ENCODE measurements at regions not wholly inside any gene's neighbourhood (a gene's known extent, or its start where the extent isn't known, plus 50 kb on each side); places are given as distances from the start of the nearest gene placed in this dataset.
A peak's percentile ranks its signal among the peaks of the same experiment; 100 is the strongest.

- DNase-seq (ENCODE audit: extremely low read depth, low read depth): no peak
- TF ChIP-seq, protein P1, sequence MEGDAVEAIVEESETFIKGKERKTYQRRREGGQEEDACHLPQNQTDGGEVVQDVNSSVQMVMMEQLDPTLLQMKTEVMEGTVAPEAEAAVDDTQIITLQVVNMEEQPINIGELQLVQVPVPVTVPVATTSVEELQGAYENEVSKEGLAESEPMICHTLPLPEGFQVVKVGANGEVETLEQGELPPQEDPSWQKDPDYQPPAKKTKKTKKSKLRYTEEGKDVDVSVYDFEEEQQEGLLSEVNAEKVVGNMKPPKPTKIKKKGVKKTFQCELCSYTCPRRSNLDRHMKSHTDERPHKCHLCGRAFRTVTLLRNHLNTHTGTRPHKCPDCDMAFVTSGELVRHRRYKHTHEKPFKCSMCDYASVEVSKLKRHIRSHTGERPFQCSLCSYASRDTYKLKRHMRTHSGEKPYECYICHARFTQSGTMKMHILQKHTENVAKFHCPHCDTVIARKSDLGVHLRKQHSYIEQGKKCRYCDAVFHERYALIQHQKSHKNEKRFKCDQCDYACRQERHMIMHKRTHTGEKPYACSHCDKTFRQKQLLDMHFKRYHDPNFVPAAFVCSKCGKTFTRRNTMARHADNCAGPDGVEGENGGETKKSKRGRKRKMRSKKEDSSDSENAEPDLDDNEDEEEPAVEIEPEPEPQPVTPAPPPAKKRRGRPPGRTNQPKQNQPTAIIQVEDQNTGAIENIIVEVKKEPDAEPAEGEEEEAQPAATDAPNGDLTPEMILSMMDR (IDR thresholded peaks at IDR 0.05; ENCODE audit: low read depth, low read length): peak; percentile 4
Measured at GRCh38 chr13:39815345-39816111, 160.1 kb downstream of the COG6 start.

- no peak for DNase-seq (ENCODE audit: extremely low read depth, low read depth)
- TF ChIP-seq, protein P1 (IDR thresholded peaks at IDR 0.05; ENCODE audit: low read depth, low read length): no peak
Measured at GRCh38 chr13:39816936-39817335, 161.5 kb downstream of the COG6 start.

- TF ChIP-seq, protein P1 (IDR thresholded peaks at IDR 0.05; ENCODE audit: low read depth, low read length): no peak
- DNase-seq (ENCODE audit: extremely low read depth, low read depth): no peak
Measured at GRCh38 chr13:39818953-39819352, 163.5 kb downstream of the COG6 start.

- TF ChIP-seq, protein P1 (IDR thresholded peaks at IDR 0.05; ENCODE audit: low read depth, low read length): no peak
- no peak for DNase-seq (ENCODE audit: extremely low read depth, low read depth)
Measured at GRCh38 chr13:39820606-39821005, 165.1 kb downstream of the COG6 start.

DNA sequence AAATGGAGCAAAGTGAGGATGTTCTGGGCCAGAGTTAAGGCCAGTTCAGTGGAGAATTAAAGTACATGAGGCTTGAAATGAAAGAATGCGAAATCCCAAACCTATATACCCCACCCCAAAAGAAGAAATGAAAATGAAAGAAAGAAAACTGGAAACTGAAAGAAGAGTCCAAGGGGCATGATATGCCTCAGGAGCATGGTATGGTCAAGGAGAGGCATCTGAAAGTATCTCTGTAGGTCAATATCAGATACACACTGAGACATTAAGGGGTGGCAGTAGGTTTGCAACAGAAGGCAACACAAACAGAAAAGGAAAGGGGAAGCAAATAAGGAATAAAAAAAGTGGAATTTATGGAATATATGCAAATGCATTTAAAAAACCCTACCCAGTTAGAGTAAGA is 166.5 kb downstream of the COG6 start:
- TF ChIP-seq, protein P1 (IDR thresholded peaks at IDR 0.05; ENCODE audit: low read depth, low read length): no peak
- no peak for DNase-seq (ENCODE audit: extremely low read depth, low read depth)

- TF ChIP-seq, protein P1 (IDR thresholded peaks at IDR 0.05; ENCODE audit: low read depth, low read length): no peak
- DNase-seq (ENCODE audit: extremely low read depth, low read depth): no peak
Measured at GRCh38 chr13:39822437-39822836, 167.0 kb downstream of the COG6 start.

GRCh38 chr13:39823063-39823713 is 167.7 kb downstream of the COG6 start:
- TF ChIP-seq, protein P1 (IDR thresholded peaks at IDR 0.05; ENCODE audit: low read depth, low read length): no peak
- no peak for DNase-seq (ENCODE audit: extremely low read depth, low read depth)
